WTC11 (cell line): ENCODE measurements at regions not wholly inside any gene's neighbourhood (a gene's known extent, or its start where the extent isn't known, plus 50 kb on each side); places are given as distances from the start of the nearest gene placed in this dataset.

ENCODE experiments used
- ATAC-seq: fragments of 200-7000 bp; cut with Tn5 transposase; 2 replicates; pipeline ENCODE4 v1.10.0; 2021; ENCODE audit warnings: mild to moderate bottlenecking, moderate library complexity
- CTCF ChIA-PET: fragments of 300-600 bp; sonication (Branson Sonifier 250); formaldehyde crosslinking; loops from one replicate; lab custom pipeline; 2021; ENCODE audit warnings: antibody characterized with exemption; lab: Charles Lee
- POLR2A ChIA-PET: fragments of 350-600 bp; sonication (Branson Sonifier 250); formaldehyde crosslinking; loops from one replicate; lab custom pipeline; 2021; ENCODE audit warnings: antibody characterized with exemption; lab: Charles Lee
- DNase-seq: peaks from one replicate; pipeline ENCODE4 v3.0.0; 2021; ENCODE audit warnings: low spot score
- H3K27ac Mint-ChIP-seq: 2 replicates; pipeline ENCODE4 v1.8.0; 2021; ENCODE audit warnings: mixed read lengths
- H3K27me3 Mint-ChIP-seq: 2 replicates; pipeline ENCODE4 v1.8.0; 2021; ENCODE audit warnings: low read depth, mild to moderate bottlenecking, moderate library complexity, mixed read lengths
- H3K36me3 Mint-ChIP-seq: 2 replicates; pipeline ENCODE4 v1.8.0; 2021; ENCODE audit warnings: mixed read lengths
- H3K4me1 Mint-ChIP-seq: 2 replicates; pipeline ENCODE4 v1.8.0; 2022; ENCODE audit warnings: mixed read lengths
- H3K4me3 Mint-ChIP-seq: 2 replicates; pipeline ENCODE4 v1.8.0; 2021; ENCODE audit warnings: mild to moderate bottlenecking, moderate library complexity, mixed read lengths
- H3K9me3 Mint-ChIP-seq: 2 replicates; pipeline ENCODE4 v1.8.0; 2021; ENCODE audit warnings: mixed read lengths
- ELF4 ChIP-seq: sonication (generic); formaldehyde crosslinking; IDR thresholded peaks from 2 replicates; pipeline ENCODE4 v1.8.1; 2022; ENCODE audit warnings: low read depth, mild to moderate bottlenecking, moderate library complexity, missing genetic modification reagents
- HMGXB4 ChIP-seq: sonication (generic); formaldehyde crosslinking; IDR thresholded peaks from 2 replicates; pipeline ENCODE4 v1.8.1; 2023; ENCODE audit warnings: mild to moderate bottlenecking, moderate library complexity, missing genetic modification reagents
- JAZF1 ChIP-seq: fragments of 250-450 bp; sonication (Bioruptor Pico); IDR thresholded peaks from 2 replicates; pipeline ENCODE4 v1.9.0; 2021; ENCODE audit warnings: moderate library complexity, mild to moderate bottlenecking, inconsistent platforms
- MLX ChIP-seq: sonication (generic); formaldehyde crosslinking; IDR thresholded peaks from 2 replicates; pipeline ENCODE4 v1.8.1; 2023; ENCODE audit warnings: mild to moderate bottlenecking, missing genetic modification reagents, moderate library complexity
- NR3C1 ChIP-seq: sonication (generic); formaldehyde crosslinking; conservative IDR thresholded peaks from 2 replicates; pipeline ENCODE4 v1.8.1; 2023; ENCODE audit warnings: low read depth, mild to moderate bottlenecking, missing genetic modification reagents
- RELA ChIP-seq: sonication (generic); formaldehyde crosslinking; IDR thresholded peaks from 2 replicates; pipeline ENCODE4 v1.8.1; 2022; ENCODE audit warnings: missing genetic modification reagents, mild to moderate bottlenecking, borderline replicate concordance
- RORB ChIP-seq: fragments of 250-450 bp; sonication (Bioruptor Pico); IDR thresholded peaks from 2 replicates; pipeline ENCODE4 v1.9.0; 2021; ENCODE audit warnings: mild to moderate bottlenecking
- STAT6 ChIP-seq: sonication (generic); formaldehyde crosslinking; conservative IDR thresholded peaks from 2 replicates; pipeline ENCODE4 v1.8.1; 2023; ENCODE audit warnings: mild to moderate bottlenecking, low read depth, missing genetic modification reagents, moderate library complexity
- ZBTB21 ChIP-seq: sonication (generic); formaldehyde crosslinking; IDR thresholded peaks from 2 replicates; pipeline ENCODE4 v1.8.1; 2023; ENCODE audit warnings: mild to moderate bottlenecking, missing genetic modification reagents, borderline replicate concordance
- ZNF121 ChIP-seq: sonication (generic); formaldehyde crosslinking; IDR thresholded peaks from 2 replicates; pipeline ENCODE4 v1.8.0; 2023; ENCODE audit warnings: missing genetic modification reagents
- ZNF425 ChIP-seq: fragments of 250-450 bp; sonication (Bioruptor Pico); conservative IDR thresholded peaks from 2 replicates; pipeline ENCODE4 v1.9.0; 2021; ENCODE audit warnings: mild to moderate bottlenecking
- ZSCAN18 ChIP-seq: fragments of 250-450 bp; sonication (Bioruptor Pico); IDR thresholded peaks from 2 replicates; pipeline ENCODE4 v2.1.2; 2022; ENCODE audit warnings: mild to moderate bottlenecking, moderate library complexity
- TF ChIP-seq, protein P1 (sequence below): sonication (generic); formaldehyde crosslinking; IDR thresholded peaks from 2 replicates; pipeline ENCODE4 v1.8.0; 2023; ENCODE audit warnings: missing genetic modification reagents
- TF ChIP-seq, protein P2 (sequence below): sonication (generic); formaldehyde crosslinking; IDR thresholded peaks from 2 replicates; pipeline ENCODE4 v1.8.0; 2022; ENCODE audit warnings: mild to moderate bottlenecking, missing genetic modification reagents
- TF ChIP-seq, protein P3 (sequence below): fragments of 250-450 bp; sonication (Bioruptor Pico); IDR thresholded peaks from 2 replicates; pipeline ENCODE4 v1.9.0; 2021; ENCODE audit warnings: mild to moderate bottlenecking
- TF ChIP-seq, protein P4 (sequence below): sonication (generic); formaldehyde crosslinking; IDR thresholded peaks from 2 replicates; pipeline ENCODE4 v1.8.0; 2023; ENCODE audit warnings: missing genetic modification reagents, mild to moderate bottlenecking, borderline replicate concordance

- POLR2A ChIA-PET = no interaction called here
- Mint-ChIP-seq H3K9me3 (peaks cover 5% of the 10 kb centered on the region; the same call in 1 of the 2 replicates), H3K4me3 (no peak overlapping the region), H3K27ac (no peak overlapping the region), H3K4me1 (no peaks in the 10 kb centered on the region), H3K27me3 (no peaks in the 10 kb centered on the region), H3K36me3 (no peaks in the 10 kb centered on the region)
- TF ChIP-seq ELF4 (CRISPR knock-in tag) = no peak
- TF ChIP-seq, protein P1, sequence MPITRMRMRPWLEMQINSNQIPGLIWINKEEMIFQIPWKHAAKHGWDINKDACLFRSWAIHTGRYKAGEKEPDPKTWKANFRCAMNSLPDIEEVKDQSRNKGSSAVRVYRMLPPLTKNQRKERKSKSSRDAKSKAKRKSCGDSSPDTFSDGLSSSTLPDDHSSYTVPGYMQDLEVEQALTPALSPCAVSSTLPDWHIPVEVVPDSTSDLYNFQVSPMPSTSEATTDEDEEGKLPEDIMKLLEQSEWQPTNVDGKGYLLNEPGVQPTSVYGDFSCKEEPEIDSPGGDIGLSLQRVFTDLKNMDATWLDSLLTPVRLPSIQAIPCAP (CRISPR knock-in tag) = no peak
- TF ChIP-seq ZNF425 (CRISPR knock-in tag) = no peak
- TF ChIP-seq HMGXB4 (CRISPR knock-in tag) = no peak
- TF ChIP-seq, protein P2, sequence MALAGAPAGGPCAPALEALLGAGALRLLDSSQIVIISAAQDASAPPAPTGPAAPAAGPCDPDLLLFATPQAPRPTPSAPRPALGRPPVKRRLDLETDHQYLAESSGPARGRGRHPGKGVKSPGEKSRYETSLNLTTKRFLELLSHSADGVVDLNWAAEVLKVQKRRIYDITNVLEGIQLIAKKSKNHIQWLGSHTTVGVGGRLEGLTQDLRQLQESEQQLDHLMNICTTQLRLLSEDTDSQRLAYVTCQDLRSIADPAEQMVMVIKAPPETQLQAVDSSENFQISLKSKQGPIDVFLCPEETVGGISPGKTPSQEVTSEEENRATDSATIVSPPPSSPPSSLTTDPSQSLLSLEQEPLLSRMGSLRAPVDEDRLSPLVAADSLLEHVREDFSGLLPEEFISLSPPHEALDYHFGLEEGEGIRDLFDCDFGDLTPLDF (CRISPR knock-in tag) = no peak
- TF ChIP-seq MLX (CRISPR knock-in tag) = no peak
- TF ChIP-seq, protein P3, sequence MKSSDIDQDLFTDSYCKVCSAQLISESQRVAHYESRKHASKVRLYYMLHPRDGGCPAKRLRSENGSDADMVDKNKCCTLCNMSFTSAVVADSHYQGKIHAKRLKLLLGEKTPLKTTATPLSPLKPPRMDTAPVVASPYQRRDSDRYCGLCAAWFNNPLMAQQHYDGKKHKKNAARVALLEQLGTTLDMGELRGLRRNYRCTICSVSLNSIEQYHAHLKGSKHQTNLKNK (CRISPR knock-in tag) = no peak
- TF ChIP-seq RELA = no peak
- DNase-seq = no peak
- ATAC-seq = no peak
- CTCF ChIA-PET = no interaction called here
Observed at GRCh38 chr13:86080340-86080995, 281.2 kb upstream of the SLITRK6 start.

DNA sequence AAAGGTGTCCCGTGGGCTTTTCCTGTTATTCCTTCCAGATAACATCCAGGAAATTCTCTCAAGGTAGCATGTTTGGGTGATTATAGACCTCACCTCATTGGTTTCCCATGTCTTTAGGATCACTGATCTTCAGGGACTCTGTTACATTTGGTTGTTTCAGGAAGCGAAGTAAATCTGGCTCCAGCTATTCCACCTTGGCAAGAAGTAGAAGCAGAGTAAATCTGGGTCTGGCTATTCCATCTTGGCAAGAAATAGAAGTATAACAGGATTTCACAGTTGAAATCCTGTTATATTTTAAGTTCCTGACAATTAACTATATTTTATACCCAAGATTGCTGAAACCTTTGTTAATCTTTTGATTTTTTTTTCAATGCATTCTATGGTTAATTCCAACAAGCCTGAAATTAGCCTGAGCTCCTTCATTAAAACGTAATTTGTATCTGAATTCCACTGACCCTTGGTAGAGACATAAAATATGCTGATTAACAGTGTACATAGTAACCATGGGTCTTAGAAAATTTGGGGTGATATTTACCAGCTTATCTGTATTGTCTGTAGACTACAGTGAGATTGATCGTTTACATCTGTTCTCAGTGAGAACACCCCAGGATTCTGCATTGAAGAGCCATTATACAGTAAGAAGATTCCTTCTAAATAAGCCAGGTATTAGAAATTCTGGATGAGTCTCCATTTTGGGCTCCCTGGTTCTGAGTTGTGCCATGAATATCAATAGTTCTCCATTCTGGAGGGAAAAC lies 267.6 kb upstream of the SLITRK6 start:
- H3K27me3 Mint-ChIP-seq = no peaks in the 10 kb centered on the region
- H3K9me3 Mint-ChIP-seq = 0 out of 2 replicates have a peak, but pooled peaks cover 5% of the 10 kb centered on the region
- ChIA-PET CTCF (no interaction called here), POLR2A (interaction anchor here (0.5 kb wide), 1 partner anchor 1201 kb away, joined by 8 read pairs; no protein-coding TSS in a partner anchor)
- H3K36me3 Mint-ChIP-seq = no peaks in the 10 kb centered on the region
- H3K4me1 Mint-ChIP-seq = no peaks in the 10 kb centered on the region
- ATAC-seq (no peak), DNase-seq (no peak)
- H3K4me3 Mint-ChIP-seq = no peak overlapping the region
- no peak overlapping the region for H3K27ac Mint-ChIP-seq
- TF ChIP-seq ZSCAN18 (CRISPR knock-in tag) = no peak
- TF ChIP-seq NR3C1 = no peak
- TF ChIP-seq ZNF121 = no peak
- TF ChIP-seq, protein P4, sequence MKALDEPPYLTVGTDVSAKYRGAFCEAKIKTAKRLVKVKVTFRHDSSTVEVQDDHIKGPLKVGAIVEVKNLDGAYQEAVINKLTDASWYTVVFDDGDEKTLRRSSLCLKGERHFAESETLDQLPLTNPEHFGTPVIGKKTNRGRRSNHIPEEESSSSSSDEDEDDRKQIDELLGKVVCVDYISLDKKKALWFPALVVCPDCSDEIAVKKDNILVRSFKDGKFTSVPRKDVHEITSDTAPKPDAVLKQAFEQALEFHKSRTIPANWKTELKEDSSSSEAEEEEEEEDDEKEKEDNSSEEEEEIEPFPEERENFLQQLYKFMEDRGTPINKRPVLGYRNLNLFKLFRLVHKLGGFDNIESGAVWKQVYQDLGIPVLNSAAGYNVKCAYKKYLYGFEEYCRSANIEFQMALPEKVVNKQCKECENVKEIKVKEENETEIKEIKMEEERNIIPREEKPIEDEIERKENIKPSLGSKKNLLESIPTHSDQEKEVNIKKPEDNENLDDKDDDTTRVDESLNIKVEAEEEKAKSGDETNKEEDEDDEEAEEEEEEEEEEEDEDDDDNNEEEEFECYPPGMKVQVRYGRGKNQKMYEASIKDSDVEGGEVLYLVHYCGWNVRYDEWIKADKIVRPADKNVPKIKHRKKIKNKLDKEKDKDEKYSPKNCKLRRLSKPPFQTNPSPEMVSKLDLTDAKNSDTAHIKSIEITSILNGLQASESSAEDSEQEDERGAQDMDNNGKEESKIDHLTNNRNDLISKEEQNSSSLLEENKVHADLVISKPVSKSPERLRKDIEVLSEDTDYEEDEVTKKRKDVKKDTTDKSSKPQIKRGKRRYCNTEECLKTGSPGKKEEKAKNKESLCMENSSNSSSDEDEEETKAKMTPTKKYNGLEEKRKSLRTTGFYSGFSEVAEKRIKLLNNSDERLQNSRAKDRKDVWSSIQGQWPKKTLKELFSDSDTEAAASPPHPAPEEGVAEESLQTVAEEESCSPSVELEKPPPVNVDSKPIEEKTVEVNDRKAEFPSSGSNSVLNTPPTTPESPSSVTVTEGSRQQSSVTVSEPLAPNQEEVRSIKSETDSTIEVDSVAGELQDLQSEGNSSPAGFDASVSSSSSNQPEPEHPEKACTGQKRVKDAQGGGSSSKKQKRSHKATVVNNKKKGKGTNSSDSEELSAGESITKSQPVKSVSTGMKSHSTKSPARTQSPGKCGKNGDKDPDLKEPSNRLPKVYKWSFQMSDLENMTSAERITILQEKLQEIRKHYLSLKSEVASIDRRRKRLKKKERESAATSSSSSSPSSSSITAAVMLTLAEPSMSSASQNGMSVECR (CRISPR knock-in tag) = no peak
- TF ChIP-seq RORB = no peak
- no peak for TF ChIP-seq ZBTB21 (CRISPR knock-in tag)
- TF ChIP-seq STAT6 = no peak
- no peak for TF ChIP-seq JAZF1 (CRISPR knock-in tag)
